ENCODE measurements at regions not wholly inside any gene's neighbourhood (a gene's known extent, or its start where the extent isn't known, plus 50 kb on each side); places are given as distances from the start of the nearest gene placed in this dataset.

DNA sequence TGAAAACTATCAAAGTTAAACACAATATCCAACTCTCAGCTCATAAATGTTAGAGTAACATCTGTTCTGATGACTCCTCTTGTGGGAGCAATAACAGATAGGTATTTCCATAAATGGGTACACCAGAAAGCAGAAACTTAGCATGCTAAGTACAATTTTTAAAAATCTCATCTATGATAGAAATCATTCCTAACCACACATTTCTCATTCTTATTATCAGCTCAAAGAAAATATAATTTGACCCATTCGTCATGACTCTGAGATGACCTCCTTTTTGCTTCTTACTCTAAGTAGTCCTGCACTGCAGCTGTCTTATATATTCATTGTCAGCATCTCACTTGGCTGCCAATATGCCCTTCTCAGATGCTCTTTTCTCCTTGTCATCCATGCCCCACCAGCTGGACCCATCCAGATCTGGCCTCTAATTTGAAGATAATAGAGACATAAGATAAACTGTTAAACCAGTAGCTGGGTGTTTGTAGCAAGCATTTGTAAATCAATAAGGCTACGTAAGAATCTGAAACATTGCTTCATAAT, 298.3 kb downstream of the KCNS3 start:
- H3K23ac ChIP-seq (ENCODE audit: low read length): no peak overlapping the region
- no peaks in the 10 kb centered on the region for H3K79me1 ChIP-seq (ENCODE audit: low read length)
- H3K79me2 ChIP-seq (ENCODE audit: control insufficient read depth, insufficient read depth, low read length): no peaks in the 10 kb centered on the region
- no peaks in the 10 kb centered on the region for H3K36me3 ChIP-seq (ENCODE audit: control insufficient read depth, insufficient read depth, low read length)
- H3K4me2 ChIP-seq (ENCODE audit: low read length): no peak overlapping the region
- H2BK15ac ChIP-seq (replicated peaks; ENCODE audit: low read depth): no peak overlapping the region
- H2AK5ac ChIP-seq (ENCODE audit: low read length): no peak overlapping the region
- H3K56ac ChIP-seq (ENCODE audit: low read length): no peak overlapping the region
- DNase-seq: no peak
- H3K27ac ChIP-seq (ENCODE audit: low read depth, low read length): no peak overlapping the region
- no peak overlapping the region for H3K9ac ChIP-seq (ENCODE audit: low read length)
- no peak overlapping the region for H2BK5ac ChIP-seq (ENCODE audit: low read length)
- no peak overlapping the region for H3K18ac ChIP-seq (ENCODE audit: low read length)
- H4K8ac ChIP-seq (ENCODE audit: low read depth, low read length): no peak overlapping the region
- no peak overlapping the region for H3K4me3 ChIP-seq (ENCODE audit: low read length)
- no CpG with 5 or more reads among the region's 2 CpGs for WGBS (ENCODE audit: extremely low coverage, insufficient coverage, low lambda C conversion rate)
- no peaks in the 10 kb centered on the region for H3K4me1 ChIP-seq (ENCODE audit: control insufficient read depth, low read depth, low read length)
- H2BK120ac ChIP-seq (ENCODE audit: low read depth, low read length): no peak overlapping the region
- no peaks in the 10 kb centered on the region for H3K27me3 ChIP-seq (ENCODE audit: insufficient read depth, low read length, poor library complexity)
- H4K5ac ChIP-seq (ENCODE audit: low read length): no peak overlapping the region
- H3K4ac ChIP-seq (ENCODE audit: low read depth, low read length): no peak overlapping the region

DNA sequence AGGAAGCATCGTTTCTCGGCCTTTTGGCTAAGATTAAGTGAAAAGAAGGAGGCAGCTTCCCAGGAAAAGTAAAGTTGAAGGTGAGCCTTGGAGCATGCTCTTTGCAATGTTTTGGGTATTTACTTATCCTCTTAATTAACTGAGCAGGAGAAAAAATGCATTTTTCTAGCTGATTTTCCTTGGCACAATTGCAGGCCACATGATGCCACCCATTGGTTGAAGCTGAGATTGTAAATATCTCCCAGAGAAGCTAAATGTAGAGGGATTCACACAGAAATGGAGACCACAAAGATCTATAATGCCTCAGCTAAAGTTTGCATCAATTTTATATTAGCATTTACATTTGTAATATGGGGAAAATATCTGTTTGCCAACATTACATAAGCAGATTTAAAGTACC, 294.1 kb downstream of the KCNS3 start:
- Histone ChIP-seq H3K27ac (ENCODE audit: low read depth, low read length) (no peak overlapping the region), H3K9ac (ENCODE audit: low read length) (no peak overlapping the region), H2BK120ac (ENCODE audit: low read depth, low read length) (no peak overlapping the region), H3K27me3 (ENCODE audit: insufficient read depth, low read length, poor library complexity) (no peaks in the 10 kb centered on the region), H3K18ac (ENCODE audit: low read length) (no peak overlapping the region), H3K4me2 (ENCODE audit: low read length) (no peak overlapping the region), H2BK5ac (ENCODE audit: low read length) (no peak overlapping the region), H3K79me1 (ENCODE audit: low read length) (no peaks in the 10 kb centered on the region), H3K79me2 (ENCODE audit: control insufficient read depth, insufficient read depth, low read length) (no peaks in the 10 kb centered on the region), H3K4ac (ENCODE audit: low read depth, low read length) (no peak overlapping the region), H3K23ac (ENCODE audit: low read length) (no peak overlapping the region), H2BK15ac (replicated peaks; ENCODE audit: low read depth) (no peak overlapping the region), H3K56ac (ENCODE audit: low read length) (no peak overlapping the region), H4K8ac (ENCODE audit: low read depth, low read length) (no peak overlapping the region), H4K5ac (ENCODE audit: low read length) (no peak overlapping the region), H3K4me3 (ENCODE audit: low read length) (no peak overlapping the region), H2AK5ac (ENCODE audit: low read length) (no peak overlapping the region), H3K36me3 (ENCODE audit: control insufficient read depth, insufficient read depth, low read length) (no peaks in the 10 kb centered on the region), H3K4me1 (ENCODE audit: control insufficient read depth, low read depth, low read length) (peaks cover 5% of the 10 kb centered on the region)
- DNase-seq: no peak
- WGBS (ENCODE audit: extremely low coverage, insufficient coverage, low lambda C conversion rate): no CpG with 5 or more reads among the region's 2 CpGs

DNA sequence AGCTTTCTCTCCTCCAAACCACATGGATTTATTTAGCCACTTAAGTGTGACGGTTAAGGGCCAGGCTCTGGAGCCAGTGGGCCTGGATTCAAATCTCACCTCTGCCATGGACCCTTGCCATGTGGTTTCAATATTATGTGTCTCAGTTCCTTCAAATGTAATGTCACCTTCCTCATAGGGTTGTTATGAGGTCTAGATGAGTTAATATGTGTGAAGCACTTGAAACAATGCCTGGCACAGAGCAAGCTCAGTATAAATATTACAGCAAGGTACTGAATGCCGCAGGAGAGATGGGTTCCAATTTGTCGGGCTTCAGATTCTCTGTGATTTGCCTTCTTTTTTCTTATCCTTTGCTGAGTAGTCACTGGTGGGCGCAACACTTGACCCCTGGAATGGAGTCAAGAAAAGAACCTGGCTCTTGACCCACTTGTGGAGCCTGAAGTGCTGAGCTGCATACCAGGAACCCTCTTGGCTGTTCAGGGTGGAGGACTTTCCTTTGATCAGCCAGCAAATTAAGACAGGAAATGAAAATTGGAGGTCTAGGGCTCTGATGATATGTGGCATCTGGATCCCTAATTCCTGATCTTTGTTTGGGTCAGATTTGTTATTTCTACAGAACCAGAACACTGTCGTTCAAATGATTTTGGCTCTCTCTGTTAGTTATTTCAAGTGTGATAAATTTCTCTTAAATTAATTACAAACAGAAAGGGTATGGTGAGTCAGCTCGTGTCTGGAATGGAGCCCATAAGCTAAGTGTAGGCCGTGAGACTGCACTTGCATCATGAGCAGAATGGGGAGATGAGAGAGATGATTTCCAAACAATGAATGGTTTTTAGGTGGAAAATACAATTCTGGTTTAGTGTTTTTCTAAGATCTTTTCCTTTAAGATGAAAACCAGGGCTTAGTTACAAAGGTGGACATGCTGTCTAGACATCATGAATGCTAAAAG, 293.0 kb downstream of the KCNS3 start:
- no peaks in the 10 kb centered on the region for H3K79me2 ChIP-seq (ENCODE audit: control insufficient read depth, insufficient read depth, low read length)
- no peak overlapping the region for H3K9ac ChIP-seq (ENCODE audit: low read length)
- no peak overlapping the region for H3K56ac ChIP-seq (ENCODE audit: low read length)
- H2AK5ac ChIP-seq (ENCODE audit: low read length): no peak overlapping the region
- H3K4me1 ChIP-seq (ENCODE audit: control insufficient read depth, low read depth, low read length): peaks cover 5% of the 10 kb centered on the region
- H3K18ac ChIP-seq (ENCODE audit: low read length): peak overlapping the region; percentile 3
- no CpG with 5 or more reads among the region's 7 CpGs for WGBS (ENCODE audit: extremely low coverage, insufficient coverage, low lambda C conversion rate)
- no peak overlapping the region for H3K23ac ChIP-seq (ENCODE audit: low read length)
- no peak overlapping the region for H4K5ac ChIP-seq (ENCODE audit: low read length)
- H2BK15ac ChIP-seq (replicated peaks; ENCODE audit: low read depth): no peak overlapping the region
- H2BK120ac ChIP-seq (ENCODE audit: low read depth, low read length): peak overlapping the region; percentile 35
- DNase-seq: no peak
- no peaks in the 10 kb centered on the region for H3K36me3 ChIP-seq (ENCODE audit: control insufficient read depth, insufficient read depth, low read length)
- no peak overlapping the region for H3K4ac ChIP-seq (ENCODE audit: low read depth, low read length)
- no peak overlapping the region for H3K4me3 ChIP-seq (ENCODE audit: low read length)
- H2BK5ac ChIP-seq (ENCODE audit: low read length): no peak overlapping the region
- no peak overlapping the region for H4K8ac ChIP-seq (ENCODE audit: low read depth, low read length)
- H3K79me1 ChIP-seq (ENCODE audit: low read length): no peaks in the 10 kb centered on the region
- H3K4me2 ChIP-seq (ENCODE audit: low read length): no peak overlapping the region
- no peak overlapping the region for H3K27ac ChIP-seq (ENCODE audit: low read depth, low read length)
- H3K27me3 ChIP-seq (ENCODE audit: insufficient read depth, low read length, poor library complexity): no peaks in the 10 kb centered on the region

DNA sequence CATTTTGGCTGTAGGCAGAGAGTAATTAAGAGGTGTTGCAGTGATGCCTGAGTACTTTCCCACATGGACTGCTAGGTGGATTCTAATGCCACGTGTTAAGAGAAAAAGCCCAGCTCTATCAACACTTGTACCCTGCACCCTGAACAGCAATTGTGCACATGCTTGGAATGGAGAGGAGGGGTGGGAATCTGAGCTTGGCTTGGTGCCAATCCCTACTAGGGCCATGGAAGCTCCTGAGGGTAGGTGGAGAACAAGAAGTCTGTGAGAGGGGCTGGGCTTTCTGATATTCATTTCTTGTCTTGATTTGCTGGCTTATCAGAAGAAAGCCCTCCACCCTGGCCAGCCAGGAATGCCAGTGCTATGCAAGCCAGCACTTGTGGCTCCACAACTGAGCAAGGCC, 292.2 kb downstream of the KCNS3 start:
- no peaks in the 10 kb centered on the region for H3K79me1 ChIP-seq (ENCODE audit: low read length)
- peaks cover 5% of the 10 kb centered on the region for H3K4me1 ChIP-seq (ENCODE audit: control insufficient read depth, low read depth, low read length)
- peak overlapping the region; percentile 7 for H2AK5ac ChIP-seq (ENCODE audit: low read length)
- H3K18ac ChIP-seq (ENCODE audit: low read length): no peak overlapping the region
- no peaks in the 10 kb centered on the region for H3K36me3 ChIP-seq (ENCODE audit: control insufficient read depth, insufficient read depth, low read length)
- no peak overlapping the region for H3K56ac ChIP-seq (ENCODE audit: low read length)
- DNase-seq: no peak
- no peak overlapping the region for H2BK120ac ChIP-seq (ENCODE audit: low read depth, low read length)
- no peak overlapping the region for H2BK15ac ChIP-seq (replicated peaks; ENCODE audit: low read depth)
- no peak overlapping the region for H3K4me3 ChIP-seq (ENCODE audit: low read length)
- no peak overlapping the region for H2BK5ac ChIP-seq (ENCODE audit: low read length)
- no peak overlapping the region for H3K27ac ChIP-seq (ENCODE audit: low read depth, low read length)
- H3K27me3 ChIP-seq (ENCODE audit: insufficient read depth, low read length, poor library complexity): no peaks in the 10 kb centered on the region
- no peak overlapping the region for H4K5ac ChIP-seq (ENCODE audit: low read length)
- no peak overlapping the region for H3K9ac ChIP-seq (ENCODE audit: low read length)
- no CpG with 5 or more reads among the region's 1 CpG for WGBS (ENCODE audit: extremely low coverage, insufficient coverage, low lambda C conversion rate)
- no peak overlapping the region for H3K4me2 ChIP-seq (ENCODE audit: low read length)
- H3K4ac ChIP-seq (ENCODE audit: low read depth, low read length): peak overlapping the region; percentile 67
- H3K79me2 ChIP-seq (ENCODE audit: control insufficient read depth, insufficient read depth, low read length): no peaks in the 10 kb centered on the region
- H3K23ac ChIP-seq (ENCODE audit: low read length): no peak overlapping the region
- H4K8ac ChIP-seq (ENCODE audit: low read depth, low read length): no peak overlapping the region

DNA sequence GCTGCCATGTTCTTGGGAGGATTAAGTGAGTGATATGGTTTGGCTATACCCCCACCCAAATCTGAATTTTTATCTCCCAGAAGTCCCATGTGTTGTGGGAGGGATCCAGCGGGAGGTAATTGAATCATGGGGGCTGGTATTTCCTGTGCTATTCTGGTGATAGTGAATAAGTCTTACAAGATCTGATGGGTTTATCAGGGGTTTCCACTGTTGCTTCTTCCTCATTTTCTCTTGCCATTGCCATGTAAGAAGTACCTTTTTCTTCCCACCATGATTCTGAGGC, 291.4 kb downstream of the KCNS3 start:
- no peak overlapping the region for H3K23ac ChIP-seq (ENCODE audit: low read length)
- no peak overlapping the region for H4K8ac ChIP-seq (ENCODE audit: low read depth, low read length)
- no peak overlapping the region for H2BK5ac ChIP-seq (ENCODE audit: low read length)
- H3K4ac ChIP-seq (ENCODE audit: low read depth, low read length): no peak overlapping the region
- H3K4me2 ChIP-seq (ENCODE audit: low read length): no peak overlapping the region
- H2BK15ac ChIP-seq (replicated peaks; ENCODE audit: low read depth): no peak overlapping the region
- no peak overlapping the region for H4K5ac ChIP-seq (ENCODE audit: low read length)
- H3K4me1 ChIP-seq (ENCODE audit: control insufficient read depth, low read depth, low read length): peaks cover 5% of the 10 kb centered on the region
- no peaks in the 10 kb centered on the region for H3K79me1 ChIP-seq (ENCODE audit: low read length)
- H3K36me3 ChIP-seq (ENCODE audit: control insufficient read depth, insufficient read depth, low read length): no peaks in the 10 kb centered on the region
- no peak overlapping the region for H3K56ac ChIP-seq (ENCODE audit: low read length)
- no peak overlapping the region for H3K9ac ChIP-seq (ENCODE audit: low read length)
- no peak overlapping the region for H3K18ac ChIP-seq (ENCODE audit: low read length)
- H3K27me3 ChIP-seq (ENCODE audit: insufficient read depth, low read length, poor library complexity): no peaks in the 10 kb centered on the region
- no peaks in the 10 kb centered on the region for H3K79me2 ChIP-seq (ENCODE audit: control insufficient read depth, insufficient read depth, low read length)
- no peak overlapping the region for H3K4me3 ChIP-seq (ENCODE audit: low read length)
- H2AK5ac ChIP-seq (ENCODE audit: low read length): no peak overlapping the region
- no peak overlapping the region for H2BK120ac ChIP-seq (ENCODE audit: low read depth, low read length)
- peak; percentile 80 for DNase-seq
- WGBS (ENCODE audit: extremely low coverage, insufficient coverage, low lambda C conversion rate): no CpG with 5 or more reads among the region's 1 CpG
- no peak overlapping the region for H3K27ac ChIP-seq (ENCODE audit: low read depth, low read length)

Data from mesendoderm (in vitro differentiated cells).